WTC11 (cell line): ENCODE measurements at regions not wholly inside any gene's neighbourhood (a gene's known extent, or its start where the extent isn't known, plus 50 kb on each side); places are given as distances from the start of the nearest gene placed in this dataset.

Source experiments
- ATAC-seq: fragments of 200-7000 bp; cut with Tn5 transposase; 2 replicates; pipeline ENCODE4 v1.10.0; 2021; ENCODE audit warnings: mild to moderate bottlenecking, moderate library complexity
- CTCF ChIA-PET: fragments of 300-600 bp; sonication (Branson Sonifier 250); formaldehyde crosslinking; loops from one replicate; lab custom pipeline; 2021; ENCODE audit warnings: antibody characterized with exemption; lab: Charles Lee
- POLR2A ChIA-PET: fragments of 350-600 bp; sonication (Branson Sonifier 250); formaldehyde crosslinking; loops from one replicate; lab custom pipeline; 2021; ENCODE audit warnings: antibody characterized with exemption; lab: Charles Lee
- DNase-seq: peaks from one replicate; pipeline ENCODE4 v3.0.0; 2021; ENCODE audit warnings: low spot score
- H3K27ac Mint-ChIP-seq: 2 replicates; pipeline ENCODE4 v1.8.0; 2021; ENCODE audit warnings: mixed read lengths
- H3K27me3 Mint-ChIP-seq: 2 replicates; pipeline ENCODE4 v1.8.0; 2021; ENCODE audit warnings: low read depth, mild to moderate bottlenecking, moderate library complexity, mixed read lengths
- H3K36me3 Mint-ChIP-seq: 2 replicates; pipeline ENCODE4 v1.8.0; 2021; ENCODE audit warnings: mixed read lengths
- H3K4me1 Mint-ChIP-seq: 2 replicates; pipeline ENCODE4 v1.8.0; 2022; ENCODE audit warnings: mixed read lengths
- H3K4me3 Mint-ChIP-seq: 2 replicates; pipeline ENCODE4 v1.8.0; 2021; ENCODE audit warnings: mild to moderate bottlenecking, moderate library complexity, mixed read lengths
- H3K9me3 Mint-ChIP-seq: 2 replicates; pipeline ENCODE4 v1.8.0; 2021; ENCODE audit warnings: mixed read lengths
- ATF6 ChIP-seq: sonication (generic); formaldehyde crosslinking; IDR thresholded peaks from 2 replicates; pipeline ENCODE4 v1.8.1; 2023; ENCODE audit warnings: mild to moderate bottlenecking, missing genetic modification reagents
- CREB1 ChIP-seq: sonication (generic); formaldehyde crosslinking; IDR thresholded peaks from 2 replicates; pipeline ENCODE4 v1.8.0; 2023; ENCODE audit warnings: mild to moderate bottlenecking, missing genetic modification reagents
- E2F4 ChIP-seq: sonication (generic); formaldehyde crosslinking; IDR thresholded peaks from 2 replicates; pipeline ENCODE4 v1.8.1; 2022; ENCODE audit warnings: low read depth, mild to moderate bottlenecking, moderate library complexity, missing genetic modification reagents, borderline replicate concordance
- EMX1 ChIP-seq: fragments of 250-450 bp; sonication (Bioruptor Pico); IDR thresholded peaks from 2 replicates; pipeline ENCODE4 v1.8.0; 2021; ENCODE audit warnings: mild to moderate bottlenecking
- ERG ChIP-seq: fragments of 250-450 bp; sonication (Bioruptor Pico); IDR thresholded peaks from 2 replicates; pipeline ENCODE4 v1.8.0; 2021; ENCODE audit warnings: mild to moderate bottlenecking
- ESRRA ChIP-seq: sonication (generic); formaldehyde crosslinking; IDR thresholded peaks from 2 replicates; pipeline ENCODE4 v1.8.1; 2022; ENCODE audit warnings: mild to moderate bottlenecking, missing genetic modification reagents, borderline replicate concordance
- FOXJ3 ChIP-seq: sonication (generic); formaldehyde crosslinking; IDR thresholded peaks from 2 replicates; pipeline ENCODE4 v1.9.0; 2021; ENCODE audit warnings: missing genetic modification reagents, mild to moderate bottlenecking, borderline replicate concordance
- GABPB1 ChIP-seq: sonication (generic); formaldehyde crosslinking; IDR thresholded peaks from 2 replicates; pipeline ENCODE4 v1.8.1; 2023; ENCODE audit warnings: mild to moderate bottlenecking, missing genetic modification reagents
- GRHL2 ChIP-seq: fragments of 250-450 bp; sonication (Bioruptor Pico); IDR thresholded peaks from 2 replicates; pipeline ENCODE4 v1.8.0; 2022; ENCODE audit warnings: mild to moderate bottlenecking, moderate library complexity; ENCODE audit not compliant: insufficient replicate concordance, severe bottlenecking
- JAZF1 ChIP-seq: fragments of 250-450 bp; sonication (Bioruptor Pico); IDR thresholded peaks from 2 replicates; pipeline ENCODE4 v1.9.0; 2021; ENCODE audit warnings: moderate library complexity, mild to moderate bottlenecking, inconsistent platforms
- MXD4 ChIP-seq: fragments of 250-450 bp; sonication (Bioruptor Pico); IDR thresholded peaks from 2 replicates; pipeline ENCODE4 v1.8.0; 2021; ENCODE audit warnings: mild to moderate bottlenecking, moderate library complexity, borderline replicate concordance
- NFE2L1 ChIP-seq: sonication (generic); formaldehyde crosslinking; IDR thresholded peaks from 2 replicates; pipeline ENCODE4 v1.8.1; 2023; ENCODE audit warnings: missing genetic modification reagents
- NFYB ChIP-seq: sonication (generic); formaldehyde crosslinking; conservative IDR thresholded peaks from 2 replicates; pipeline ENCODE4 v1.8.0; 2022; ENCODE audit warnings: low read depth, missing genetic modification reagents
- PRDM15 ChIP-seq: sonication (generic); formaldehyde crosslinking; IDR thresholded peaks from 2 replicates; pipeline ENCODE4 v1.8.0; 2022; ENCODE audit warnings: missing genetic modification reagents
- RORB ChIP-seq: fragments of 250-450 bp; sonication (Bioruptor Pico); IDR thresholded peaks from 2 replicates; pipeline ENCODE4 v1.9.0; 2021; ENCODE audit warnings: mild to moderate bottlenecking
- STAT6 ChIP-seq: sonication (generic); formaldehyde crosslinking; conservative IDR thresholded peaks from 2 replicates; pipeline ENCODE4 v1.8.1; 2023; ENCODE audit warnings: mild to moderate bottlenecking, low read depth, missing genetic modification reagents, moderate library complexity
- TEAD1 ChIP-seq: sonication (generic); formaldehyde crosslinking; IDR thresholded peaks from 2 replicates; pipeline ENCODE4 v1.8.0; 2022; ENCODE audit warnings: mild to moderate bottlenecking, missing genetic modification reagents
- TEAD4 ChIP-seq: sonication (generic); formaldehyde crosslinking; IDR thresholded peaks from 2 replicates; pipeline ENCODE4 v1.8.0; 2022; ENCODE audit warnings: mild to moderate bottlenecking, missing genetic modification reagents
- USF2 ChIP-seq: sonication (generic); formaldehyde crosslinking; IDR thresholded peaks from 2 replicates; pipeline ENCODE4 v1.8.1; 2023; ENCODE audit warnings: mild to moderate bottlenecking, missing genetic modification reagents, moderate library complexity
- ZBTB43 ChIP-seq: sonication (generic); formaldehyde crosslinking; IDR thresholded peaks from 2 replicates; pipeline ENCODE4 v1.8.1; 2023; ENCODE audit warnings: mild to moderate bottlenecking, missing genetic modification reagents
- ZMAT4 ChIP-seq: fragments of 250-450 bp; sonication (Bioruptor Pico); IDR thresholded peaks from 2 replicates; pipeline ENCODE4 v1.9.0; 2021; ENCODE audit warnings: mild to moderate bottlenecking
- ZNF121 ChIP-seq: sonication (generic); formaldehyde crosslinking; IDR thresholded peaks from 2 replicates; pipeline ENCODE4 v1.8.0; 2023; ENCODE audit warnings: missing genetic modification reagents
- ZNF317 ChIP-seq: sonication (generic); formaldehyde crosslinking; IDR thresholded peaks from 2 replicates; pipeline ENCODE4 v1.8.1; 2023; ENCODE audit warnings: low read depth, mild to moderate bottlenecking, moderate library complexity, missing genetic modification reagents, borderline replicate concordance
- ZNF671 ChIP-seq: fragments of 250-450 bp; sonication (Bioruptor Pico); IDR thresholded peaks from 2 replicates; pipeline ENCODE4 v1.8.0; 2021; ENCODE audit warnings: mild to moderate bottlenecking

- no peaks in the 10 kb centered on the region for H3K4me1 Mint-ChIP-seq
- TF ChIP-seq GABPB1 (no peak), FOXJ3 (CRISPR knock-in tag) (no peak), GRHL2 (CRISPR knock-in tag) (no peak), EMX1 (CRISPR knock-in tag) (no peak), MXD4 (CRISPR knock-in tag) (no peak), TEAD1 (no peak), PRDM15 (CRISPR knock-in tag) (no peak), RORB (CRISPR knock-in tag) (no peak), STAT6 (CRISPR knock-in tag) (no peak), ZNF121 (no peak), JAZF1 (CRISPR knock-in tag) (no peak), ZBTB43 (CRISPR knock-in tag) (no peak), ZNF671 (CRISPR knock-in tag) (no peak), ESRRA (no peak), TEAD4 (CRISPR knock-in tag) (no peak)
- H3K36me3 Mint-ChIP-seq: no peaks in the 10 kb centered on the region
- no peak overlapping the region for H3K4me3 Mint-ChIP-seq
- DNase-seq (no peak), ATAC-seq (no peak)
- CTCF ChIA-PET: no interaction called here
- H3K9me3 Mint-ChIP-seq: 0 out of 2 replicates have a peak, but pooled peaks cover 6% of the 10 kb centered on the region
- no peaks in the 10 kb centered on the region for H3K27me3 Mint-ChIP-seq
- POLR2A ChIA-PET: no interaction called here
- no peak overlapping the region for H3K27ac Mint-ChIP-seq
Measured at GRCh38 chr5:27240791-27241190, 202.4 kb upstream of the CDH9 start.

- CTCF ChIA-PET: no interaction called here
- no peak for DNase-seq
- Mint-ChIP-seq H3K36me3 (no peaks in the 10 kb centered on the region), H3K27me3 (no peaks in the 10 kb centered on the region), H3K4me1 (no peaks in the 10 kb centered on the region), H3K27ac (no peak overlapping the region), H3K4me3 (no peak overlapping the region), H3K9me3 (peaks cover 9% of the 10 kb centered on the region; the same call in 1 of the 2 replicates)
- no peak for ATAC-seq
- POLR2A ChIA-PET: no interaction called here
- TF ChIP-seq CREB1 (CRISPR knock-in tag) (no peak), E2F4 (no peak), ZMAT4 (CRISPR knock-in tag) (no peak), NFE2L1 (CRISPR knock-in tag) (no peak), ZNF121 (no peak), ZNF317 (CRISPR knock-in tag) (no peak), NFYB (CRISPR knock-in tag) (no peak), ATF6 (no peak), USF2 (no peak), ERG (CRISPR knock-in tag) (no peak), ESRRA (no peak)
Measured at GRCh38 chr5:27234916-27235315, 196.5 kb upstream of the CDH9 start.
